SK-N-SH (cell line): ENCODE measurements at regions not wholly inside any gene's neighbourhood (a gene's known extent, or its start where the extent isn't known, plus 50 kb on each side); places are given as distances from the start of the nearest gene placed in this dataset.

ENCODE experiments used
- CTCF ChIA-PET: fragments of 300-600, 350-600 bp; formaldehyde crosslinking; extraction: SDS; loops from one replicate; lab custom pipeline; 2021; lab: Yijun Ruan, JAX
- POLR2A ChIA-PET: fragments of 350-600 bp; sonication (Branson Sonifier 250); formaldehyde crosslinking; extraction: SDS; loops from one replicate; lab custom pipeline; 2020; ENCODE audit warnings: antibody characterized with exemption, inconsistent platforms; lab: Yijun Ruan, JAX
- DNase-seq: peaks from one replicate; pipeline ENCODE4 v3.0.0; 2012
- H2AFZ ChIP-seq: fragments of 200-600 bp; sonication (generic); 2 replicates; pipeline ENCODE4 v1.8.1; 2016; ENCODE audit warnings: antibody characterized with exemption, mild to moderate bottlenecking, low read depth
- H3F3A ChIP-seq: fragments of 200-600 bp; sonication (generic); replicated peaks from 2 replicates; pipeline ENCODE3; 2016; ENCODE audit warnings: antibody characterized with exemption, mild to moderate bottlenecking; ENCODE audit not compliant: insufficient read depth
- H3K27ac ChIP-seq, 2 experiments: fragments of 200-500 bp in 1 of 2; fragments of 200-600 bp in 1 of 2; sonication (Bioruptor generic) in 1 of 2; sonication (generic), shearing (Covaris generic) in 1 of 2; 2 replicates each; pipeline versions ENCODE4 v1.5.1 to v1.6.1; 2014 to 2016; ENCODE audit warnings: low read depth in 2 of 2, inconsistent platforms in 1 of 2, low read length in 1 of 2, mild to moderate bottlenecking in 1 of 2, mixed read lengths in 1 of 2
- H3K27me3 ChIP-seq: fragments of 200-600 bp; sonication (generic), shearing (Covaris generic); 2 replicates; pipeline ENCODE4 v1.6.1; 2016; ENCODE audit warnings: mixed run types; ENCODE audit not compliant: insufficient read depth
- H3K36me3 ChIP-seq, 2 experiments: fragments of 200-500 bp in 1 of 2; fragments of 200-600 bp in 1 of 2; sonication (Bioruptor generic) in 1 of 2; sonication (generic) in 1 of 2; replicated peaks in 1 of 2; 2 replicates each; pipeline versions ENCODE3 to v1.5.1; 2014 to 2016; ENCODE audit warnings: low read length in 1 of 2, mild to moderate bottlenecking in 1 of 2; ENCODE audit not compliant: insufficient read depth in 2 of 2, control insufficient read depth in 1 of 2
- H3K4me1 ChIP-seq, 2 experiments: fragments of 200-500 bp in 1 of 2; fragments of 200-600 bp in 1 of 2; sonication (Bioruptor generic) in 1 of 2; sonication (generic), shearing (Covaris generic) in 1 of 2; 2 replicates each; pipeline versions ENCODE4 v1.5.1 to v1.6.1; 2014 to 2016; ENCODE audit warnings: low read depth in 1 of 2, low read length in 1 of 2, mixed run types in 1 of 2; ENCODE audit not compliant: insufficient read depth in 2 of 2, control insufficient read depth in 1 of 2
- H3K4me2 ChIP-seq: fragments of 200-600 bp; sonication (generic), shearing (Covaris generic); 2 replicates; pipeline ENCODE4 v1.6.1; 2017; ENCODE audit warnings: mixed run types
- H3K4me3 ChIP-seq, 2 experiments: fragments of 200-500 bp in 1 of 2; fragments of 200-600 bp in 1 of 2; sonication (Bioruptor generic) in 1 of 2; sonication (generic), shearing (Covaris generic) in 1 of 2; 2 replicates each; pipeline versions ENCODE4 v1.5.1 to v1.8.1; 2014 to 2016; ENCODE audit warnings: low read depth in 2 of 2, inconsistent platforms in 1 of 2, low read length in 1 of 2, mild to moderate bottlenecking in 1 of 2, mixed read lengths in 1 of 2, moderate library complexity in 1 of 2
- H3K79me2 ChIP-seq: fragments of 200-600 bp; sonication (generic); 2 replicates; pipeline ENCODE4 v1.8.1; 2017; ENCODE audit warnings: mild to moderate bottlenecking; ENCODE audit not compliant: insufficient read depth
- H3K9ac ChIP-seq: fragments of 200-600 bp; sonication (generic); 2 replicates; pipeline ENCODE4 v1.6.1; 2017; ENCODE audit warnings: mixed run types
- H3K9me2 ChIP-seq: fragments of 200-600 bp; sonication (generic); 2 replicates; pipeline ENCODE4 v1.6.1; 2017; ENCODE audit warnings: mixed run types
- H3K9me3 ChIP-seq: fragments of 200-600 bp; sonication (generic); 2 replicates; pipeline ENCODE4 v1.6.1; 2017; ENCODE audit warnings: mixed run types, mild to moderate bottlenecking, moderate library complexity
- H4K20me1 ChIP-seq: fragments of 200-600 bp; sonication (generic); 2 replicates; pipeline ENCODE4 v1.6.1; 2017; ENCODE audit warnings: mild to moderate bottlenecking, mixed run types; ENCODE audit not compliant: insufficient read depth
- ELF1 ChIP-seq: IDR thresholded peaks from 2 replicates; pipeline ENCODE4 v1.4.0; 2012
- EP300 ChIP-seq, 2 experiments: IDR thresholded peaks; 2 replicates each; pipeline versions ENCODE4 v1.4.0 to v1.6.1; 2012; ENCODE audit warnings: borderline replicate concordance in 1 of 2, low read depth in 1 of 2, low read length in 1 of 2
- FOSL2 ChIP-seq: IDR thresholded peaks from 2 replicates; pipeline ENCODE4 v1.4.0; 2012; ENCODE audit warnings: low read depth, mild to moderate bottlenecking, moderate library complexity, borderline replicate concordance
- GABPA ChIP-seq: IDR thresholded peaks from 2 replicates; pipeline ENCODE4 v1.4.0; 2012; ENCODE audit warnings: low read depth, mild to moderate bottlenecking
- MEF2A ChIP-seq: IDR thresholded peaks from 2 replicates; pipeline ENCODE4 v1.4.0; 2012; ENCODE audit warnings: low read depth, borderline replicate concordance
- POLR2AphosphoS5 ChIP-seq: IDR thresholded peaks from 2 replicates; pipeline ENCODE4 v1.6.1; 2012; ENCODE audit warnings: low read depth, low read length
- RAD21 ChIP-seq: IDR thresholded peaks from 2 replicates; pipeline ENCODE4 v1.6.1; 2012; ENCODE audit warnings: mild to moderate bottlenecking, low read length
- RCOR1 ChIP-seq: fragments of 150-350 bp; IDR thresholded peaks from 2 replicates; pipeline ENCODE4 v1.6.1; 2017; ENCODE audit warnings: antibody characterized with exemption, low read length
- RFX5 ChIP-seq: IDR thresholded peaks from 2 replicates; pipeline ENCODE4 v1.6.1; 2012; ENCODE audit warnings: mild to moderate bottlenecking, improper control_type of control experiment, low read length
- SIN3A ChIP-seq: IDR thresholded peaks from 2 replicates; pipeline ENCODE4 v1.6.1; 2012; ENCODE audit warnings: low read depth, mild to moderate bottlenecking, low read length, moderate library complexity, borderline replicate concordance
- TAF1 ChIP-seq: IDR thresholded peaks from 2 replicates; pipeline ENCODE4 v1.6.1; 2012; ENCODE audit warnings: low read depth, mild to moderate bottlenecking, low read length, moderate library complexity, borderline replicate concordance
- TEAD4 ChIP-seq: IDR thresholded peaks from 2 replicates; pipeline ENCODE4 v1.4.0; 2012; ENCODE audit warnings: mild to moderate bottlenecking, borderline replicate concordance; ENCODE audit not compliant: insufficient read depth
- WGBS: methylation state at CpG from one replicate; pipeline ENCODE4 v1.1.6; 2017; ENCODE audit warnings: low lambda C conversion rate; 5-methylcytosine and 5-hydroxymethylcytosine counted together
- TF ChIP-seq, protein P1 (sequence below): IDR thresholded peaks from 2 replicates; pipeline ENCODE4 v1.4.0; 2012; ENCODE audit warnings: low read depth
- TF ChIP-seq, protein P2 (sequence below): IDR thresholded peaks from 2 replicates; pipeline ENCODE4 v1.6.1; 2012; ENCODE audit warnings: mild to moderate bottlenecking, low read depth, low read length, moderate library complexity
- TF ChIP-seq, protein P3 (sequence below): IDR thresholded peaks from 2 replicates; pipeline ENCODE4; 2012
- TF ChIP-seq, protein P4 (sequence below): fragments of 150-350 bp; IDR thresholded peaks from 2 replicates; pipeline ENCODE4 v1.6.1; 2016; ENCODE audit warnings: mild to moderate bottlenecking, low read depth, low read length
- TF ChIP-seq, protein P5 (sequence below): IDR thresholded peaks from 2 replicates; pipeline ENCODE4 v1.4.0; 2012; ENCODE audit warnings: low read depth, borderline replicate concordance

DNA sequence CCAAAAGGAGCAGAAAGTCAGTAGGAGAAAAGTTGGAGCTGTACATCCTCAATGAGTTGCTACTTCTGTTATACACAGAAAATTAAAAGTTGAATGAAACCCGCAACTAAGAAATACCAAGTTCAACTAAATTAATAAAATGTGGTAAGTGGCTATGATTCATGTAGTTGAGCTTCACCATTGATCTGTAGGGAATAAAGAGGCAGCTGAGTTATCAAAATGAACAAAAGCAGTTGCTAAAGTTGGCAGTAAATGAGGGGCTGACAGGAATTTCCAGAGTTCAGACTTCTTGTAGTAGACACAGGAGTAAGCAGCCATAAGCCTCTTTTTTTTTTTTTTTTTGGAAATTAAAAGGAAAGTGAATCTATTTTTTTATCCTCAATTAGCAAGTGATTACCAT, 234.6 kb downstream of the POSTN start:
- no peak overlapping the region for H3K4me3 ChIP-seq
- H3K9me2 ChIP-seq = no peaks in the 10 kb centered on the region
- H3K4me1 ChIP-seq = peaks cover 0 to 7% of the 10 kb centered on the region in 2 experiments; a peak in 1 of 4 replicates
- DNase-seq = no peak
- no peak for TF ChIP-seq GABPA
- TF ChIP-seq, protein P1, sequence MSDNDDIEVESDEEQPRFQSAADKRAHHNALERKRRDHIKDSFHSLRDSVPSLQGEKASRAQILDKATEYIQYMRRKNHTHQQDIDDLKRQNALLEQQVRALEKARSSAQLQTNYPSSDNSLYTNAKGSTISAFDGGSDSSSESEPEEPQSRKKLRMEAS = no peak
- TF ChIP-seq, protein P2, sequence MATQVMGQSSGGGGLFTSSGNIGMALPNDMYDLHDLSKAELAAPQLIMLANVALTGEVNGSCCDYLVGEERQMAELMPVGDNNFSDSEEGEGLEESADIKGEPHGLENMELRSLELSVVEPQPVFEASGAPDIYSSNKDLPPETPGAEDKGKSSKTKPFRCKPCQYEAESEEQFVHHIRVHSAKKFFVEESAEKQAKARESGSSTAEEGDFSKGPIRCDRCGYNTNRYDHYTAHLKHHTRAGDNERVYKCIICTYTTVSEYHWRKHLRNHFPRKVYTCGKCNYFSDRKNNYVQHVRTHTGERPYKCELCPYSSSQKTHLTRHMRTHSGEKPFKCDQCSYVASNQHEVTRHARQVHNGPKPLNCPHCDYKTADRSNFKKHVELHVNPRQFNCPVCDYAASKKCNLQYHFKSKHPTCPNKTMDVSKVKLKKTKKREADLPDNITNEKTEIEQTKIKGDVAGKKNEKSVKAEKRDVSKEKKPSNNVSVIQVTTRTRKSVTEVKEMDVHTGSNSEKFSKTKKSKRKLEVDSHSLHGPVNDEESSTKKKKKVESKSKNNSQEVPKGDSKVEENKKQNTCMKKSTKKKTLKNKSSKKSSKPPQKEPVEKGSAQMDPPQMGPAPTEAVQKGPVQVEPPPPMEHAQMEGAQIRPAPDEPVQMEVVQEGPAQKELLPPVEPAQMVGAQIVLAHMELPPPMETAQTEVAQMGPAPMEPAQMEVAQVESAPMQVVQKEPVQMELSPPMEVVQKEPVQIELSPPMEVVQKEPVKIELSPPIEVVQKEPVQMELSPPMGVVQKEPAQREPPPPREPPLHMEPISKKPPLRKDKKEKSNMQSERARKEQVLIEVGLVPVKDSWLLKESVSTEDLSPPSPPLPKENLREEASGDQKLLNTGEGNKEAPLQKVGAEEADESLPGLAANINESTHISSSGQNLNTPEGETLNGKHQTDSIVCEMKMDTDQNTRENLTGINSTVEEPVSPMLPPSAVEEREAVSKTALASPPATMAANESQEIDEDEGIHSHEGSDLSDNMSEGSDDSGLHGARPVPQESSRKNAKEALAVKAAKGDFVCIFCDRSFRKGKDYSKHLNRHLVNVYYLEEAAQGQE = no peak
- TF ChIP-seq TAF1 = no peak
- TF ChIP-seq RCOR1 = no peak
- TF ChIP-seq, protein P3, sequence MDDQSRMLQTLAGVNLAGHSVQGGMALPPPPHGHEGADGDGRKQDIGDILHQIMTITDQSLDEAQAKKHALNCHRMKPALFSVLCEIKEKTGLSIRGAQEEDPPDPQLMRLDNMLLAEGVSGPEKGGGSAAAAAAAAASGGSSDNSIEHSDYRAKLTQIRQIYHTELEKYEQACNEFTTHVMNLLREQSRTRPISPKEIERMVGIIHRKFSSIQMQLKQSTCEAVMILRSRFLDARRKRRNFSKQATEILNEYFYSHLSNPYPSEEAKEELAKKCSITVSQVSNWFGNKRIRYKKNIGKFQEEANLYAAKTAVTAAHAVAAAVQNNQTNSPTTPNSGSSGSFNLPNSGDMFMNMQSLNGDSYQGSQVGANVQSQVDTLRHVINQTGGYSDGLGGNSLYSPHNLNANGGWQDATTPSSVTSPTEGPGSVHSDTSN = no peak
- no peak for TF ChIP-seq RAD21
- TF ChIP-seq, protein P4, sequence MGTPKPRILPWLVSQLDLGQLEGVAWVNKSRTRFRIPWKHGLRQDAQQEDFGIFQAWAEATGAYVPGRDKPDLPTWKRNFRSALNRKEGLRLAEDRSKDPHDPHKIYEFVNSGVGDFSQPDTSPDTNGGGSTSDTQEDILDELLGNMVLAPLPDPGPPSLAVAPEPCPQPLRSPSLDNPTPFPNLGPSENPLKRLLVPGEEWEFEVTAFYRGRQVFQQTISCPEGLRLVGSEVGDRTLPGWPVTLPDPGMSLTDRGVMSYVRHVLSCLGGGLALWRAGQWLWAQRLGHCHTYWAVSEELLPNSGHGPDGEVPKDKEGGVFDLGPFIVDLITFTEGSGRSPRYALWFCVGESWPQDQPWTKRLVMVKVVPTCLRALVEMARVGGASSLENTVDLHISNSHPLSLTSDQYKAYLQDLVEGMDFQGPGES = no peak
- TF ChIP-seq RFX5 = no peak
- TF ChIP-seq FOSL2 = no peak
- no peak for TF ChIP-seq EP300 (IDR thresholded peaks at IDR 0.05; ENCODE audit: borderline replicate concordance in 1 of 2, low read depth in 1 of 2, low read length in 1 of 2)
- TF ChIP-seq TEAD4 = no peak
- TF ChIP-seq ELF1 = no peak
- no peak for TF ChIP-seq SIN3A
- no peak for TF ChIP-seq POLR2AphosphoS5
- TF ChIP-seq MEF2A = no peak
- TF ChIP-seq, protein P5, sequence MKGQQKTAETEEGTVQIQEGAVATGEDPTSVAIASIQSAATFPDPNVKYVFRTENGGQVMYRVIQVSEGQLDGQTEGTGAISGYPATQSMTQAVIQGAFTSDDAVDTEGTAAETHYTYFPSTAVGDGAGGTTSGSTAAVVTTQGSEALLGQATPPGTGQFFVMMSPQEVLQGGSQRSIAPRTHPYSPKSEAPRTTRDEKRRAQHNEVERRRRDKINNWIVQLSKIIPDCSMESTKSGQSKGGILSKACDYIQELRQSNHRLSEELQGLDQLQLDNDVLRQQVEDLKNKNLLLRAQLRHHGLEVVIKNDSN = no peak
- 55% methylated on average over 1 of the region's 1 CpG for WGBS
- no peaks in the 10 kb centered on the region for H3K9me3 ChIP-seq
- no peak overlapping the region for H3K9ac ChIP-seq
- no peaks in the 10 kb centered on the region for H4K20me1 ChIP-seq
- peaks cover 8% of the 10 kb centered on the region for H3F3A ChIP-seq
- ChIA-PET POLR2A (no interaction called here), CTCF (no interaction called here)
- no peaks in the 10 kb centered on the region for H3K79me2 ChIP-seq
- H3K27ac ChIP-seq = peak overlapping the region in 1 of 2 experiments; percentile 29; a peak in 1 of 4 replicates
- H3K27me3 ChIP-seq = no peaks in the 10 kb centered on the region
- 0 out of 2 replicates have a peak overlapping the region, but pooled peaks have one; percentile 19 for H2AFZ ChIP-seq
- H3K4me2 ChIP-seq = no peak overlapping the region
- no peaks in the 10 kb centered on the region for H3K36me3 ChIP-seq
